ENCODE measurements at regions not wholly inside any gene's neighbourhood (a gene's known extent, or its start where the extent isn't known, plus 50 kb on each side); places are given as distances from the start of the nearest gene placed in this dataset.

DNA sequence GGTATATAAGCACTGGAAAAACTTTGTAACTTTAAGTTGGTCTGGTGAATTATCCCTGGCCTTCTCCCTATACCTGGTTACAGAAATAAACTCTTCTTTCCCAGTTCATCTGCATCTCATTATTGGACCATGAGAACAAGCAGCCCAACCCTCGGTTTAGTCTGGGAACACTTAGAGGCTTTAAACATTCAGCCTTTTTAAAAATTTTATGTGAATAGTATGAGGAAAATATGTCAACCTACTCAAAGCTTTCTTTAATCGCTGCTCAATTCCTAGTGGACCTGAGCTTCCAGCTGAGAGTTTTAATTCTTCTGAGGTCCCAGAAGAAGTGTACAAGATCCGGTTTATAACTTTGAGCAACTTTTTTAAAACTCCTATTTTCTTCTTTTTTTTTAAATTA, 358.6 kb upstream of the NOCT start:
- no peaks in the 10 kb centered on the region for H3K27me3 ChIP-seq
- H3K9me3 ChIP-seq = no peaks in the 10 kb centered on the region
- no peaks in the 10 kb centered on the region for H3K36me3 ChIP-seq
- no peaks in the 10 kb centered on the region for H3K4me1 ChIP-seq
- H3K27ac ChIP-seq = no peak overlapping the region
- 46 to 60% methylated on average over 3 of the region's 3 CpGs for WGBS, 2 donors
- no peak for TF ChIP-seq CTCF (IDR thresholded peaks at IDR 0.05)
- no peak for TF ChIP-seq EP300 (IDR thresholded peaks at IDR 0.05)
- TF ChIP-seq POLR2A (IDR thresholded peaks at IDR 0.05) = no peak
- no peak overlapping the region for H3K4me3 ChIP-seq
- DNase-seq (ENCODE audit: low spot score in 2 of 2) = no peak

DNA sequence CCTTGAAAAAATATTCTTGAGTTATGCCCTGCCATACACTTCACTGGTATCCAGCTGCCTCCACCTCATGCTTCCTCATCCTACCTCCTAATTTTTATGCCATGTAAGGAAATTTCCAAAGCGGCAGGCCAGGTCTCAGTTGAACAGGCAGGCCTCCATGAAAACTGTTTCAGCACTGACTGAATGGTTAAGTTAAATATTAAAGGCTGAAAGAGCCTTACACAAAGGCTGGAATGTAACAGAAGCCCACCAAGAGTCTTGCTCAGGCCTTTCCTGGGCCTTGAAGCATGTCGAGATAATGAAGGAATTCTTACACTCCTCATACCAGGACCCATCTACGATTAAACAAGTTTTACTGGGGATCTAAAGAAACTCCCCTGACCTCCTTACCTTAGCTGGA, 359.6 kb upstream of the NOCT start:
- WGBS, 2 donors = 74 to 83% methylated on average over 3 of the region's 3 CpGs
- no peaks in the 10 kb centered on the region for H3K36me3 ChIP-seq
- no peak for DNase-seq (ENCODE audit: low spot score in 2 of 2)
- H3K4me3 ChIP-seq = no peak overlapping the region
- no peaks in the 10 kb centered on the region for H3K27me3 ChIP-seq
- no peaks in the 10 kb centered on the region for H3K4me1 ChIP-seq
- no peaks in the 10 kb centered on the region for H3K9me3 ChIP-seq
- no peak overlapping the region for H3K27ac ChIP-seq
- TF ChIP-seq CTCF (IDR thresholded peaks at IDR 0.05) = no peak
- TF ChIP-seq POLR2A (IDR thresholded peaks at IDR 0.05) = no peak
- TF ChIP-seq EP300 (IDR thresholded peaks at IDR 0.05) = no peak

DNA sequence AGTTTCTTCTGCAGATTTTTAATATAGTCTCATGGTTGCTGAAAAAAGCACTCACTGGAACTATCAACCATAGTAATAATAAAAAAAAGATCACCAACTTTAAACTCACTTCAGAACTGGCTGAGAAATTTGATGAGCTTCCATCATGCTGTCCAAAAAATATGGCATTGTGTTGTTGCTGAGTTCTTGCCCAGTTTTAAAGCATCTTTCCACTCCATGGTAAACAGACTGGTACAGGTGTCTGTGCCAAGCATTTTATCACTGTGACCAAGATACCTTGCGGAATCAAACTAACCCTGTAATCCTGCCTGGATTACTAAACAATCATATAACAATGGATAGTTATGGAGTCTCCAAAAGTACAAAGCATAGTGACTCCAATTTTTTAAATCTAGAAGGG, 360.3 kb upstream of the NOCT start:
- 88 to 100% methylated on average over 1 of the region's 1 CpG for WGBS, 2 donors
- no peaks in the 10 kb centered on the region for H3K9me3 ChIP-seq
- no peak for TF ChIP-seq EP300 (IDR thresholded peaks at IDR 0.05)
- TF ChIP-seq CTCF (IDR thresholded peaks at IDR 0.05) = no peak
- TF ChIP-seq POLR2A (IDR thresholded peaks at IDR 0.05) = no peak
- no peak overlapping the region for H3K4me3 ChIP-seq
- no peaks in the 10 kb centered on the region for H3K36me3 ChIP-seq
- DNase-seq (ENCODE audit: low spot score in 2 of 2) = no peak
- no peak overlapping the region for H3K27ac ChIP-seq
- no peaks in the 10 kb centered on the region for H3K27me3 ChIP-seq
- H3K4me1 ChIP-seq = no peaks in the 10 kb centered on the region

DNA sequence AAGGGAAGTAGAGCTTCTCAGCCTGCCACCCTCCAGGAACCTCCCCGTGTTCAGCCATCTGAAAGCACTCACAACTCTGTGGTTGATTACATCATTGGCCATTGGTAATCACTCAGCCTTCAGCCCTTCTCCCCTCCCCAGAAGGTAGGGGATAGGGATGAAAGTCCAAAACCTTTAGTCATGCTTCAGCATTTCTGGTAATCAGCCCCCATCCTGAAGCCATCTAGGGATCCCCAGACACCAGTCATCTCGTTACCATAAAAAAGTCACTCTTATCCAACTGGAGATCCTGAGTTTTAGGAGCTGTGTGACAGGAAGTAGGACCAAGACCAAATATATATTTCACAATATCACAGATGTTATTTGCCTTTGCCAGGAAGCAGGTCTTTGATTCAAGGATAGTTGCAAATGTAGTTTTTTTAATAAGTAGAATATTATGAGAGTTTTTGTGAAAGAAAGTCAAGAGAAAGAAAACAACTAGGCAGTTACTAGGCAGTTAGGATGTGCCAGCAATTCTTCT, 364.6 kb upstream of the NOCT start:
- Histone ChIP-seq H3K4me1 (no peaks in the 10 kb centered on the region), H3K36me3 (no peaks in the 10 kb centered on the region), H3K27ac (no peak overlapping the region), H3K4me3 (no peak overlapping the region), H3K27me3 (no peaks in the 10 kb centered on the region), H3K9me3 (no peaks in the 10 kb centered on the region)
- DNase-seq (ENCODE audit: low spot score in 2 of 2) = no peak
- no peak for TF ChIP-seq POLR2A (IDR thresholded peaks at IDR 0.05)
- no peak for TF ChIP-seq EP300 (IDR thresholded peaks at IDR 0.05)
- no peak for TF ChIP-seq CTCF (IDR thresholded peaks at IDR 0.05)
- 49 to 64% methylated on average over 2 of the region's 2 CpGs for WGBS, 2 donors

GRCh38 chr4:138650495-138650894, 365.1 kb upstream of the NOCT start:
- no peak overlapping the region for H3K27ac ChIP-seq
- no peaks in the 10 kb centered on the region for H3K36me3 ChIP-seq
- no peak for DNase-seq (ENCODE audit: low spot score in 2 of 2)
- no peaks in the 10 kb centered on the region for H3K27me3 ChIP-seq
- TF ChIP-seq EP300 (IDR thresholded peaks at IDR 0.05) (no peak), CTCF (IDR thresholded peaks at IDR 0.05) (no peak), POLR2A (IDR thresholded peaks at IDR 0.05) (no peak)
- H3K9me3 ChIP-seq = no peaks in the 10 kb centered on the region
- no peaks in the 10 kb centered on the region for H3K4me1 ChIP-seq
- H3K4me3 ChIP-seq = no peak overlapping the region
- 75 to 84% methylated on average over 3 of the region's 3 CpGs for WGBS, 2 donors
